Neural crest cell (in vitro differentiated cells): ENCODE measurements at regions not wholly inside any gene's neighbourhood (a gene's known extent, or its start where the extent isn't known, plus 50 kb on each side); places are given as distances from the start of the nearest gene placed in this dataset.

ENCODE experiments used
- DNase-seq: peaks from one replicate; pipeline ENCODE4 v3.0.0; 2021; ENCODE audit warnings: low read depth, mixed read lengths, low spot score
- H3K27ac Mint-ChIP-seq: one replicate; pipeline ENCODE4 v1.8.0; 2021; ENCODE audit warnings: mild to moderate bottlenecking, mixed read lengths; ENCODE audit not compliant: unreplicated experiment
- H3K27me3 Mint-ChIP-seq: 2 replicates; pipeline ENCODE4 v1.8.0; 2021; ENCODE audit warnings: low read depth, mild to moderate bottlenecking, mixed read lengths
- H3K36me3 Mint-ChIP-seq: 2 replicates; pipeline ENCODE4 v1.8.0; 2021; ENCODE audit warnings: low read depth, mild to moderate bottlenecking, mixed read lengths
- H3K4me1 Mint-ChIP-seq: 2 replicates; pipeline ENCODE4 v1.8.0; 2021; ENCODE audit warnings: mixed read lengths
- H3K4me3 Mint-ChIP-seq: one replicate; pipeline ENCODE4 v1.8.0; 2021; ENCODE audit warnings: mild to moderate bottlenecking, mixed read lengths
- H3K9me3 Mint-ChIP-seq: 2 replicates; pipeline ENCODE4 v1.8.0; 2021; ENCODE audit warnings: mixed read lengths
- CTCF ChIP-seq: fragments of 200-600 bp; sonication (generic); conservative IDR thresholded peaks from 2 replicates; pipeline ENCODE4 v1.5.0; 2021; ENCODE audit warnings: antibody characterized with exemption, mild to moderate bottlenecking

- TF ChIP-seq CTCF, result no peak
- peaks cover 7% of the 10 kb centered on the region for H3K4me1 Mint-ChIP-seq
- no peaks in the 10 kb centered on the region for H3K9me3 Mint-ChIP-seq
- H3K27me3 Mint-ChIP-seq, result peaks cover 4% of the 10 kb centered on the region
- no peak overlapping the region for H3K27ac Mint-ChIP-seq
- H3K4me3 Mint-ChIP-seq, result no peak overlapping the region
- no peaks in the 10 kb centered on the region for H3K36me3 Mint-ChIP-seq
- DNase-seq, result no peak
Observed at GRCh38 chr6:165971202-165971601, 196.4 kb downstream of the TBXT start.

DNA sequence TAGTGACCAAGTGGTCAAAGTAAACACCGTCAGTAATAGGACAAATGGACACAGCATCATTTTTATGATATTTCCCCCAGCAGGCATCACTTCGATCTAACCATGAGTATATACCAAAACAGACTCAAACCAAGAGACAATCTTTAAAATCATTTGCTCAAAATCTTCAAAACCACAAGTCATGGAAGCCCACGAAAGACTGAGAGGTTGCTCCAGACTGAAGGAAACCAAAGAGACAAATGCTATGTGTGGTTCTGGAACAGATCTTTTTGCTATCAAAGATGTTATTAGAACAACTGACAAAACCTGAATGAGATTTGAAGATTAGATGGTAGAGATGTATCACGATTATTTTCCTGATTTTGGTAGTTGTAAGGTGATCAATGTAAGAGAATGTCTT lies 197.7 kb downstream of the TBXT start:
- no peak for TF ChIP-seq CTCF
- Mint-ChIP-seq H3K27me3 (peaks cover 4% of the 10 kb centered on the region), H3K27ac (no peak overlapping the region), H3K4me3 (no peak overlapping the region), H3K4me1 (peaks cover 7% of the 10 kb centered on the region), H3K36me3 (no peaks in the 10 kb centered on the region), H3K9me3 (no peaks in the 10 kb centered on the region)
- DNase-seq, result no peak

DNA sequence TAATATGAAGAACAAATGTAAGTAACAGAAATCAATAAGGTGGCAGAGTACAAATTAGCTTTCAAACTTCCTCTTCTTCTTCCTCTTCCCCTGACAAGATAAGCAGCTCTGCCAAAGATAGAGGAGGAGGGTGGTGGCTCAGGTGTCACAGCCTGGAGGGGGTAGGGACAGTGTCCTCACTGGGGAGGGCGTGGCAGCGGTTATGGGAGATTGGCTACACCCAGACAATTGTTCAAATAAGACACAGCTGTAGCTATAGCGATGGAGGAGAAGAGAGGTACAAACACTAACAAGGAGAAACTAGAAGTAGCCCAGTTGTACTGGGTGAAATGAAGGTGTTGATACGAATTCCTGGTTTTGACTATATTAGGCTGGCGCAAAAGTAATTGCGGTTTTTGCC lies 198.5 kb downstream of the TBXT start:
- Mint-ChIP-seq H3K27me3 (peaks cover 4% of the 10 kb centered on the region), H3K27ac (no peak overlapping the region), H3K9me3 (no peaks in the 10 kb centered on the region), H3K4me3 (no peak overlapping the region), H3K4me1 (peaks cover 7% of the 10 kb centered on the region), H3K36me3 (no peaks in the 10 kb centered on the region)
- TF ChIP-seq CTCF, result no peak
- no peak for DNase-seq

DNA sequence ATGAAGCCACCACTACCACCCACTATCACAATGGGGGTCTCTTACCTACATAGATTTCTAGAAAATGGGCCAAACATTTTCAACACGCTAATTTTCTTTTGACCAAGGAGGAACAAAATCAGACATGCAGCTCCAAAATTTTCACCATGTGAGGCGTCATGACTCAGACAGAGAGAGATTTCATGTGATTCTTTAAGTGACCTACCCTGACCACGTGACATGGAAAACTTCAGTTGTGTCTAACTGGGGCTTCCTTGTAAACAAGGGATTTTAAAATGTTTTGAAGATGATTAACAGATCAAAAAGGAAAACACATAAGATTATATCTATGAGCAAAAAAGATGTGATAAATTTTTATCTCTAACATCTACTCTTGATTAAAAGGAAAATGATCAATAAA lies 199.2 kb downstream of the TBXT start:
- TF ChIP-seq CTCF, result no peak
- Mint-ChIP-seq H3K4me3 (no peak overlapping the region), H3K27ac (no peak overlapping the region), H3K4me1 (peaks cover 1% of the 10 kb centered on the region), H3K36me3 (no peaks in the 10 kb centered on the region), H3K27me3 (peaks cover 4% of the 10 kb centered on the region), H3K9me3 (no peaks in the 10 kb centered on the region)
- no peak for DNase-seq

DNA sequence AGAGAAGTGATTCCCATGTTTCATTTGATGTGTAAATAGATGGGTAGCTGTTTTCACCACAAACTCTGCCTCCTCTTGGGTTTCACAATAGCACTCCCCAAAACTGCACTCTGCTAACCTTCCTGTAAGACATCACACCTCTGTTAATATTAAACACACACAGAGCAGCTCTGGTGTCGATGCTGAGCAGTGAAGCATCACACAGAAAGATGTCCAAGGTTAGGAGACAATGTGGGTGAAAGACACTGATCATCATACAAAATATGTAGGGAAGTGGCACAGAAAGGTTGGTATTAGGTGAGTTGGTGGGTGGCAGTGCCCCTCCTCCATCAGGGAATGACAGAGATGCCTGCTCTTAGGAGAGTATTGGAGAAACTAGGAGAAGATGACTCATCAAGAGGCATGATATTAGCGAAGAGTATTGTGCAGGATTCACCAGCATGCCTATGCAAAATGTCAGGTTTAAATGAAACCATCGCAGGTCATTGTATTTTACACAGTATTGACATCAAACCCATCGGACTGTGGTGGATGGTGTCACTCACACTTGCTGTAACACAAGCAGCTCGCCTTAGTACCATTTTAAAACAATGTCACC lies 199.7 kb downstream of the TBXT start:
- no peak for DNase-seq
- no peak overlapping the region for H3K27ac Mint-ChIP-seq
- no peaks in the 10 kb centered on the region for H3K4me1 Mint-ChIP-seq
- no peak for TF ChIP-seq CTCF
- no peak overlapping the region for H3K4me3 Mint-ChIP-seq
- H3K36me3 Mint-ChIP-seq, result no peaks in the 10 kb centered on the region
- H3K9me3 Mint-ChIP-seq, result no peaks in the 10 kb centered on the region
- H3K27me3 Mint-ChIP-seq, result peaks cover 4% of the 10 kb centered on the region
